K562 (cell line): ENCODE measurements at regions not wholly inside any gene's neighbourhood (a gene's known extent, or its start where the extent isn't known, plus 50 kb on each side); places are given as distances from the start of the nearest gene placed in this dataset.

Experiments used
- DDX20 ChIP-seq: fragments of 450-650 bp; IDR thresholded peaks from 2 replicates; pipeline ENCODE4 v1.6.1; 2016; ENCODE audit warnings: missing genetic modification characterization, low read depth, mild to moderate bottlenecking, missing compliant biosample characterization, moderate library complexity
- HIVEP1 ChIP-seq: fragments of 250-450 bp; sonication (Bioruptor Pico); IDR thresholded peaks from 2 replicates; pipeline ENCODE4 v1.4.0; 2020; ENCODE audit warnings: mild to moderate bottlenecking
- POLR3G ChIP-seq: IDR thresholded peaks from 2 replicates; pipeline ENCODE4 v1.6.1; 2011; ENCODE audit not compliant: insufficient read length, insufficient replicate concordance; ENCODE audit errors: extremely low read depth
- TF ChIP-seq, protein P1 (sequence below): sonication (generic); formaldehyde crosslinking; IDR thresholded peaks from 2 replicates; pipeline ENCODE4 v1.8.1; 2023; ENCODE audit warnings: mild to moderate bottlenecking, missing genetic modification reagents
- TF ChIP-seq, protein P2 (sequence below): conservative IDR thresholded peaks from 2 replicates; pipeline ENCODE4 v1.6.1; 2011; ENCODE audit warnings: low read depth, mild to moderate bottlenecking, low read length; ENCODE audit not compliant: control insufficient read depth
- TF ChIP-seq, protein P3 (sequence below): fragments of 450-650 bp; conservative IDR thresholded peaks from 2 replicates; pipeline ENCODE4 v1.6.1; 2016; ENCODE audit warnings: missing genetic modification characterization, low read depth, mild to moderate bottlenecking, missing compliant biosample characterization, moderate library complexity
- TF ChIP-seq, protein P4 (sequence below): fragments of 450-650 bp; formaldehyde crosslinking; conservative IDR thresholded peaks from 2 replicates; pipeline ENCODE4 v1.4.0; 2022; ENCODE audit warnings: mild to moderate bottlenecking, missing genetic modification characterization

DNA sequence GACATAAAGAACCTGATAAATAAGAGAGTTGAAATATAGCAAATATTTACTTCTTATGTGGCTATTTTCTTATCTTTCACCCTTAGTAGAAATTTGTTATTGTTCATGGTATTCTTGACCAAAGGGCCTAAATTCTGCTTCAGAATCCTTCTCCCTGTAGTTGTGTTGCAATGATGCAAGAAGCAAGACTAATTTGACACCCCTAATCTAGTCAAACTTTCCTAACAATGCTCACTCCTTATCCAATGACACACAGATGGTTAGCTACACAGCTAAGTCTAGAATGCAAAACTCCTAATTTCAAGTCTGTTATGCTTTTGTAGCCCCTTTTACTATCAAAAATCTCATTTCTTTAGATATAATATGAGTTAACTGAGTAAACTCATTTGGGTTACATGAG is 56.1 kb downstream of the TWIST1 start:
- TF ChIP-seq DDX20 (tag) (no peak), HIVEP1 (CRISPR knock-in tag) (no peak), POLR3G (no peak)
- TF ChIP-seq, protein P1, sequence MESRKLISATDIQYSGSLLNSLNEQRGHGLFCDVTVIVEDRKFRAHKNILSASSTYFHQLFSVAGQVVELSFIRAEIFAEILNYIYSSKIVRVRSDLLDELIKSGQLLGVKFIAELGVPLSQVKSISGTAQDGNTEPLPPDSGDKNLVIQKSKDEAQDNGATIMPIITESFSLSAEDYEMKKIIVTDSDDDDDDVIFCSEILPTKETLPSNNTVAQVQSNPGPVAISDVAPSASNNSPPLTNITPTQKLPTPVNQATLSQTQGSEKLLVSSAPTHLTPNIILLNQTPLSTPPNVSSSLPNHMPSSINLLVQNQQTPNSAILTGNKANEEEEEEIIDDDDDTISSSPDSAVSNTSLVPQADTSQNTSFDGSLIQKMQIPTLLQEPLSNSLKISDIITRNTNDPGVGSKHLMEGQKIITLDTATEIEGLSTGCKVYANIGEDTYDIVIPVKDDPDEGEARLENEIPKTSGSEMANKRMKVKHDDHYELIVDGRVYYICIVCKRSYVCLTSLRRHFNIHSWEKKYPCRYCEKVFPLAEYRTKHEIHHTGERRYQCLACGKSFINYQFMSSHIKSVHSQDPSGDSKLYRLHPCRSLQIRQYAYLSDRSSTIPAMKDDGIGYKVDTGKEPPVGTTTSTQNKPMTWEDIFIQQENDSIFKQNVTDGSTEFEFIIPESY (CRISPR knock-in tag) = no peak
- TF ChIP-seq, protein P2, sequence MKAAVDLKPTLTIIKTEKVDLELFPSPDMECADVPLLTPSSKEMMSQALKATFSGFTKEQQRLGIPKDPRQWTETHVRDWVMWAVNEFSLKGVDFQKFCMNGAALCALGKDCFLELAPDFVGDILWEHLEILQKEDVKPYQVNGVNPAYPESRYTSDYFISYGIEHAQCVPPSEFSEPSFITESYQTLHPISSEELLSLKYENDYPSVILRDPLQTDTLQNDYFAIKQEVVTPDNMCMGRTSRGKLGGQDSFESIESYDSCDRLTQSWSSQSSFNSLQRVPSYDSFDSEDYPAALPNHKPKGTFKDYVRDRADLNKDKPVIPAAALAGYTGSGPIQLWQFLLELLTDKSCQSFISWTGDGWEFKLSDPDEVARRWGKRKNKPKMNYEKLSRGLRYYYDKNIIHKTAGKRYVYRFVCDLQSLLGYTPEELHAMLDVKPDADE = no peak
- TF ChIP-seq, protein P3, sequence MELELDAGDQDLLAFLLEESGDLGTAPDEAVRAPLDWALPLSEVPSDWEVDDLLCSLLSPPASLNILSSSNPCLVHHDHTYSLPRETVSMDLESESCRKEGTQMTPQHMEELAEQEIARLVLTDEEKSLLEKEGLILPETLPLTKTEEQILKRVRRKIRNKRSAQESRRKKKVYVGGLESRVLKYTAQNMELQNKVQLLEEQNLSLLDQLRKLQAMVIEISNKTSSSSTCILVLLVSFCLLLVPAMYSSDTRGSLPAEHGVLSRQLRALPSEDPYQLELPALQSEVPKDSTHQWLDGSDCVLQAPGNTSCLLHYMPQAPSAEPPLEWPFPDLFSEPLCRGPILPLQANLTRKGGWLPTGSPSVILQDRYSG (tag) = no peak
- TF ChIP-seq, protein P4, sequence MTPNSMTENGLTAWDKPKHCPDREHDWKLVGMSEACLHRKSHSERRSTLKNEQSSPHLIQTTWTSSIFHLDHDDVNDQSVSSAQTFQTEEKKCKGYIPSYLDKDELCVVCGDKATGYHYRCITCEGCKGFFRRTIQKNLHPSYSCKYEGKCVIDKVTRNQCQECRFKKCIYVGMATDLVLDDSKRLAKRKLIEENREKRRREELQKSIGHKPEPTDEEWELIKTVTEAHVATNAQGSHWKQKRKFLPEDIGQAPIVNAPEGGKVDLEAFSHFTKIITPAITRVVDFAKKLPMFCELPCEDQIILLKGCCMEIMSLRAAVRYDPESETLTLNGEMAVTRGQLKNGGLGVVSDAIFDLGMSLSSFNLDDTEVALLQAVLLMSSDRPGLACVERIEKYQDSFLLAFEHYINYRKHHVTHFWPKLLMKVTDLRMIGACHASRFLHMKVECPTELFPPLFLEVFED (CRISPR knock-in tag) = no peak
